GM12892 (cell line): ENCODE measurements at regions not wholly inside any gene's neighbourhood (a gene's known extent, or its start where the extent isn't known, plus 50 kb on each side); places are given as distances from the start of the nearest gene placed in this dataset.

Experiments
- POLR2A ChIP-seq: IDR thresholded peaks from 2 replicates; pipeline ENCODE4 v1.6.1; 2011; ENCODE audit warnings: low read depth, low read length, control low read depth
- POLR2AphosphoS5 ChIP-seq: IDR thresholded peaks from 2 replicates; pipeline ENCODE4 v1.6.1; 2011; ENCODE audit warnings: low read depth, low read length, control low read depth

DNA sequence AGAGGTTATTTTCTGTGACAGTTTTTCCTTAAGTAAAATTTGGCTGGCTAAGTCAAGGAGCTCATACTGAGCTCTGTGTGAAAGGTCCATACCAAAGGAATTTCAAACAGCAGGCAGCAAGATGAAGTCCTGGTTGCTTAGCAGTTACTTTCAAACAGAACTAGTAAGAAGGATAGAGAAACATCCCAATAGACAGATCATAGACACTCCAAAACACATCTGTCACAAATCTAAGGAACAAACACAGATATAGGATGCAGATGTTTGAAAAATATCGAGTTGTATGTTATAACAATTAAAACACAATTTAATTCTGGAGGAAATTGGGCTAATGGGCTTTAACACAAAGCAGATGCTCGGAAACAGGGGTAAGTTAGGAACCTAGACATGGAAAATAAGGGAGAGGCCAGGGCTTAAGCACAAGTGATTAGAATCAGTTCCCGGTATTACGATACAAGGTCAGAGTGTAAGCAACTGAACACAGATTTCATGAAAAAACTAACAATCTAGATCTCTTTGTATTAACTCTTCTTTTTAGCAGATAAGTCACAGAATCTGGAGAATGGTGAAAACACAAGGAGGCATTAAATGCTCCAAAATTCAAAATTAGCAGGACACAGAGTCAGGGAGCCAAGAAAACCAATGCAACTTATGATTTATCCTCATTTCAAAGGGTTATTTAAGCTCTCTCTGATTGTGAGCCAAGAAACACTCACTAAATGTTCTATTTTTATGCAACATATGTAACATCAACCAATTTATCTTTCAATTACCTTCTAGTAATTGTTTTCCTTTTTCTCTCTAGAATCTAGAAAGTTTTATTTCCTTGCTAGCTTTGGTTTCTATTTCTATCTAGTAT is 1992.9 kb upstream of the PCDH20 start:
- TF ChIP-seq POLR2A, result no peak
- no peak for TF ChIP-seq POLR2AphosphoS5
